Natural killer cell (primary cell): ENCODE measurements at regions not wholly inside any gene's neighbourhood (a gene's known extent, or its start where the extent isn't known, plus 50 kb on each side); places are given as distances from the start of the nearest gene placed in this dataset.

Experiments used
- ATAC-seq, 3 donors: fragments of 150-1000 bp in 2 of 3; fragments of 200-7000 bp in 1 of 3; cut with Tn5 transposase; 1 replicate in 1 of 3; 2 replicates in 2 of 3; pipeline ENCODE4 v1.10.0; 2021; ENCODE audit warnings: mild to moderate bottlenecking in 2 of 3, moderate library complexity in 2 of 3
- DNase-seq, 2 donors: peaks; one replicate each; pipeline versions ENCODE4 v3.0.0 to v3.0.0-alpha.2; 2013 to 2021; ENCODE audit warnings: mixed read lengths in 1 of 2
- H3K27ac ChIP-seq: one replicate; pipeline ENCODE4 v1.5.1; 2013; ENCODE audit warnings: mild to moderate bottlenecking, low read length
- H3K27me3 ChIP-seq: one replicate; pipeline ENCODE4 v1.6.1; 2013; ENCODE audit warnings: low read length; ENCODE audit not compliant: control insufficient read depth, insufficient read depth
- H3K36me3 ChIP-seq: one replicate; pipeline ENCODE4 v1.6.1; 2013; ENCODE audit warnings: low read length; ENCODE audit not compliant: control insufficient read depth, insufficient read depth
- H3K4me1 ChIP-seq: one replicate; pipeline ENCODE4 v1.6.1; 2013; ENCODE audit warnings: low read length; ENCODE audit not compliant: control insufficient read depth, insufficient read depth
- H3K4me3 ChIP-seq: one replicate; pipeline ENCODE4 v1.5.1; 2013; ENCODE audit warnings: low read length
- H3K9me3 ChIP-seq: one replicate; pipeline ENCODE4 v1.6.1; 2013; ENCODE audit warnings: low read length; ENCODE audit not compliant: control insufficient read depth, insufficient read depth
- H3K27ac Mint-ChIP-seq, 2 donors: one replicate each; pipeline ENCODE4 v1.8.0; 2022; ENCODE audit warnings: mild to moderate bottlenecking in 2 of 2, mixed read lengths in 2 of 2, moderate library complexity in 1 of 2
- H3K27me3 Mint-ChIP-seq, 2 donors: one replicate each; pipeline ENCODE4 v1.8.0; 2022; ENCODE audit warnings: low read depth in 2 of 2, mixed read lengths in 2 of 2
- H3K36me3 Mint-ChIP-seq: one replicate; pipeline ENCODE4 v1.8.0; 2022; ENCODE audit warnings: mixed read lengths
- H3K4me1 Mint-ChIP-seq, 2 donors: one replicate each; pipeline ENCODE4 v1.8.0; 2022; ENCODE audit warnings: mixed read lengths in 2 of 2
- H3K4me3 Mint-ChIP-seq: one replicate; pipeline ENCODE4 v1.8.0; 2022; ENCODE audit warnings: mild to moderate bottlenecking, moderate library complexity, mixed read lengths
- H3K9me3 Mint-ChIP-seq, 2 donors: one replicate each; pipeline ENCODE4 v1.8.0; 2022; ENCODE audit warnings: mixed read lengths in 2 of 2
- CTCF ChIP-seq: fragments of 200-600 bp; IDR thresholded peaks from one replicate; pipeline ENCODE4 v1.8.0; 2022; ENCODE audit warnings: antibody characterized with exemption
- whole genome bisulfite sequencing: methylation state at CpG from one replicate; pipeline ENCODE4 v1.1.7; 2013; ENCODE audit warnings: missing lambda C conversion rate; ENCODE audit not compliant: insufficient coverage; 5-methylcytosine and 5-hydroxymethylcytosine counted together
- intact Hi-C: fragments of 100-400 bp; cut with micrococcal nuclease; formaldehyde crosslinking; loops from one replicate; pipeline ENCODE4 v1.14.2; 2022

- no peak for TF ChIP-seq CTCF
- intact Hi-C loops, result no loop called here
- Mint-ChIP-seq H3K4me3 (no peak overlapping the region), H3K36me3 (no peaks in the 10 kb centered on the region), H3K27me3 (no peaks in the 10 kb centered on the region), H3K27ac (no peak overlapping the region), H3K4me1 (no peaks in the 10 kb centered on the region), H3K9me3 (peaks cover 0 to 2% of the 10 kb centered on the region in 2 donors)
- H3K4me1 ChIP-seq, result no peaks in the 10 kb centered on the region
- no peaks in the 10 kb centered on the region for H3K36me3 ChIP-seq
- DNase-seq, result no peak
- H3K9me3 ChIP-seq, result no peaks in the 10 kb centered on the region
- no peak overlapping the region for H3K4me3 ChIP-seq
- H3K27ac ChIP-seq, result no peak overlapping the region
- H3K27me3 ChIP-seq, result no peaks in the 10 kb centered on the region
- 60% methylated on average over 3 of the region's 3 CpGs for WGBS
- no peak for ATAC-seq
Measured at GRCh38 chr12:74624201-74624600, 86.6 kb downstream of the ATXN7L3B start.

- Histone ChIP-seq H3K4me1 (no peaks in the 10 kb centered on the region), H3K4me3 (no peak overlapping the region), H3K36me3 (no peaks in the 10 kb centered on the region), H3K9me3 (no peaks in the 10 kb centered on the region), H3K27me3 (no peaks in the 10 kb centered on the region), H3K27ac (no peak overlapping the region)
- TF ChIP-seq CTCF, result no peak
- H3K4me1 Mint-ChIP-seq, result no peaks in the 10 kb centered on the region
- no peak overlapping the region for H3K4me3 Mint-ChIP-seq
- intact Hi-C loops, result no loop called here
- H3K27me3 Mint-ChIP-seq, result no peaks in the 10 kb centered on the region
- DNase-seq (no peak), ATAC-seq (no peak)
- peaks cover 0 to 5% of the 10 kb centered on the region in 2 donors for H3K9me3 Mint-ChIP-seq
- no peak overlapping the region for H3K27ac Mint-ChIP-seq
- no peaks in the 10 kb centered on the region for H3K36me3 Mint-ChIP-seq
Measured at GRCh38 chr12:74626397-74626796, 88.8 kb downstream of the ATXN7L3B start.

GRCh38 chr12:74641262-74641661 lies 103.6 kb downstream of the ATXN7L3B start:
- peaks cover 7% of the 10 kb centered on the region in 2 donors for H3K9me3 Mint-ChIP-seq
- H3K4me1 Mint-ChIP-seq, result no peaks in the 10 kb centered on the region
- no peaks in the 10 kb centered on the region for H3K27me3 ChIP-seq
- H3K27ac Mint-ChIP-seq, result no peak overlapping the region
- no peak overlapping the region for H3K4me3 ChIP-seq
- H3K27ac ChIP-seq, result no peak overlapping the region
- no peaks in the 10 kb centered on the region for H3K27me3 Mint-ChIP-seq
- DNase-seq, result no peak
- no peaks in the 10 kb centered on the region for H3K36me3 ChIP-seq
- no peaks in the 10 kb centered on the region for H3K36me3 Mint-ChIP-seq
- H3K4me1 ChIP-seq, result no peaks in the 10 kb centered on the region
- 73% methylated on average over 2 of the region's 2 CpGs for WGBS
- no peak for ATAC-seq
- H3K4me3 Mint-ChIP-seq, result no peak overlapping the region
- no peaks in the 10 kb centered on the region for H3K9me3 ChIP-seq
- intact Hi-C loops, result no loop called here
- no peak for TF ChIP-seq CTCF

GRCh38 chr12:74641694-74642093 lies 104.1 kb downstream of the ATXN7L3B start:
- no peaks in the 10 kb centered on the region for H3K36me3 ChIP-seq
- H3K4me1 ChIP-seq, result no peaks in the 10 kb centered on the region
- Mint-ChIP-seq H3K4me3 (no peak overlapping the region), H3K36me3 (no peaks in the 10 kb centered on the region), H3K27ac (no peak overlapping the region), H3K4me1 (no peaks in the 10 kb centered on the region), H3K9me3 (peaks cover 5 to 6% of the 10 kb centered on the region in 2 donors), H3K27me3 (no peaks in the 10 kb centered on the region)
- TF ChIP-seq CTCF, result no peak
- ATAC-seq (no peak), DNase-seq (no peak)
- no peak overlapping the region for H3K4me3 ChIP-seq
- H3K9me3 ChIP-seq, result no peaks in the 10 kb centered on the region
- H3K27me3 ChIP-seq, result no peaks in the 10 kb centered on the region
- intact Hi-C loops, result no loop called here
- no peak overlapping the region for H3K27ac ChIP-seq
- 92% methylated on average over 2 of the region's 2 CpGs for WGBS
